Mesenchymal stem cell (in vitro differentiated cells and primary cell): ENCODE measurements at regions not wholly inside any gene's neighbourhood (a gene's known extent, or its start where the extent isn't known, plus 50 kb on each side); places are given as distances from the start of the nearest gene placed in this dataset.

Source experiments
- DNase-seq: peaks from one replicate; pipeline ENCODE4 v3.0.0-alpha.2; 2013
- H2AFZ ChIP-seq: one replicate; pipeline ENCODE4 v1.6.1; 2013; ENCODE audit warnings: low read depth, mild to moderate bottlenecking, control low read depth, inconsistent platforms, low read length, moderate library complexity
- H2AK5ac ChIP-seq: 2 replicates; pipeline ENCODE4 v1.6.1; 2013; ENCODE audit warnings: low read length, moderate library complexity, mild to moderate bottlenecking, inconsistent platforms; ENCODE audit not compliant: severe bottlenecking
- H2BK120ac ChIP-seq: one replicate; pipeline ENCODE4 v1.6.1; 2013; ENCODE audit warnings: low read depth, mild to moderate bottlenecking, inconsistent platforms, low read length, moderate library complexity
- H2BK12ac ChIP-seq, 2 experiments: one replicate each; pipeline ENCODE4 v1.6.1; 2013; ENCODE audit warnings: inconsistent platforms in 2 of 2, low read length in 2 of 2, mild to moderate bottlenecking in 2 of 2, moderate library complexity in 2 of 2, control low read depth in 1 of 2
- H2BK15ac ChIP-seq: one replicate; pipeline ENCODE4 v1.6.1; 2013; ENCODE audit warnings: mild to moderate bottlenecking, low read depth, inconsistent platforms; ENCODE audit not compliant: poor library complexity, severe bottlenecking
- H2BK5ac ChIP-seq: 2 replicates; pipeline ENCODE4 v1.6.1; 2013; ENCODE audit warnings: low read depth, mild to moderate bottlenecking, low read length, control low read depth, inconsistent platforms; ENCODE audit not compliant: poor library complexity, severe bottlenecking
- H3K14ac ChIP-seq, 2 experiments: one replicate each; pipeline ENCODE4 v1.6.1; 2013; ENCODE audit warnings: inconsistent platforms in 2 of 2, low read length in 2 of 2, control low read depth in 1 of 2, mild to moderate bottlenecking in 1 of 2, moderate library complexity in 1 of 2
- H3K18ac ChIP-seq, 2 experiments: one replicate each; pipeline ENCODE4 v1.6.1; 2013; ENCODE audit warnings: inconsistent platforms in 2 of 2, low read length in 2 of 2, control low read depth in 1 of 2, low read depth in 1 of 2, mild to moderate bottlenecking in 1 of 2
- H3K23ac ChIP-seq, 2 experiments: one replicate each; pipeline ENCODE4 v1.6.1; 2013; ENCODE audit warnings: inconsistent platforms in 2 of 2, low read length in 2 of 2, mild to moderate bottlenecking in 2 of 2, moderate library complexity in 2 of 2, control low read depth in 1 of 2
- H3K27ac ChIP-seq: 2 replicates; pipeline ENCODE4 v1.5.1; 2013; ENCODE audit warnings: mild to moderate bottlenecking, moderate library complexity, low read length, control low read depth, inconsistent platforms; ENCODE audit not compliant: poor library complexity, severe bottlenecking
- H3K27me3 ChIP-seq, 2 experiments: 2 replicates each; pipeline versions ENCODE4 v1.6.1 to v1.7.0; 2013; ENCODE audit warnings: low read length in 2 of 2, mild to moderate bottlenecking in 2 of 2, moderate library complexity in 2 of 2, control low read depth in 1 of 2, inconsistent platforms in 1 of 2; ENCODE audit not compliant: control insufficient read depth in 1 of 2, insufficient read depth in 1 of 2
- H3K36me3 ChIP-seq, 2 experiments: 2 replicates each; pipeline versions ENCODE4 v1.6.1 to v1.7.0; 2013; ENCODE audit warnings: low read length in 2 of 2, control low read depth in 1 of 2, inconsistent platforms in 1 of 2, low read depth in 1 of 2, mild to moderate bottlenecking in 1 of 2; ENCODE audit not compliant: insufficient read depth in 2 of 2, control insufficient read depth in 1 of 2
- H3K4ac ChIP-seq, 2 experiments: one replicate each; pipeline ENCODE4 v1.6.1; 2013; ENCODE audit warnings: inconsistent platforms in 2 of 2, low read length in 2 of 2, mild to moderate bottlenecking in 2 of 2, moderate library complexity in 2 of 2, control low read depth in 1 of 2, low read depth in 1 of 2
- H3K4me1 ChIP-seq: 2 replicates; pipeline ENCODE4 v1.6.1; 2013; ENCODE audit warnings: low read depth, low read length, control low read depth; ENCODE audit not compliant: control insufficient read depth, insufficient read depth
- H3K4me2 ChIP-seq: 2 replicates; pipeline ENCODE4 v1.6.1; 2013; ENCODE audit warnings: low read length, mild to moderate bottlenecking, inconsistent platforms; ENCODE audit not compliant: poor library complexity, severe bottlenecking
- H3K4me3 ChIP-seq, 2 experiments: 2 replicates each; pipeline versions ENCODE4 v1.5.1 to v1.7.0; 2013; ENCODE audit warnings: low read length in 2 of 2, mild to moderate bottlenecking in 2 of 2, control low read depth in 1 of 2, low read depth in 1 of 2; ENCODE audit not compliant: insufficient read depth in 1 of 2
- H3K79me1 ChIP-seq: replicated peaks from 2 replicates; pipeline ENCODE4 v1.6.1; 2013; ENCODE audit warnings: mild to moderate bottlenecking, control low read depth, low read length, inconsistent platforms; ENCODE audit not compliant: poor library complexity, severe bottlenecking
- H3K9ac ChIP-seq: 2 replicates; pipeline ENCODE4 v1.7.0; 2013; ENCODE audit warnings: mild to moderate bottlenecking, low read length, moderate library complexity
- H3K9me3 ChIP-seq: 2 replicates; pipeline ENCODE4 v1.7.0; 2013; ENCODE audit warnings: mild to moderate bottlenecking, low read length; ENCODE audit not compliant: control insufficient read depth
- H4K8ac ChIP-seq: one replicate; pipeline ENCODE4 v1.6.1; 2013; ENCODE audit warnings: inconsistent platforms, mild to moderate bottlenecking, low read length, moderate library complexity
- H4K91ac ChIP-seq: one replicate; pipeline ENCODE4 v1.6.1; 2013; ENCODE audit warnings: mild to moderate bottlenecking, low read length, inconsistent platforms
- WGBS: methylation state at CpG from one replicate; pipeline ENCODE4 v1.1.7; 2013; ENCODE audit warnings: mixed read lengths; 5-methylcytosine and 5-hydroxymethylcytosine counted together

DNA sequence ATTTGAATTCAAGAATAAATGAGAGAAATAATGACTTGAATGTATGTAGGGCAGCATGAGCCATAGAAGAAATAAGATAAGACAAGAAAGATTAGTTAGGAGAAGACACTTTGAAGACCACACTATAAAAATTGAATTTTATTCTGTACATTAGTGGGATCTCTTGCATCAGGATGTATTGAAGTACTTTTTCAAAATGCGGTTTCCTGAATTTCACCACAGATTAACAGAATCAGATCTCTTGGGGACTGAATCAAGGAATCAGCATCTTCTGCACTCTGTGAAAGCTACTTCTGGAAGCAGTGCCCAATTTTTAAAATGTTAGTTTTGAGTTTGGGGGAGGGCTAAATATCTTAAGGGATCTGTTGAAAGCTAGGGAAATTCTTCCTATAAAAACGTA is 763.9 kb upstream of the GOLIM4 start:
- Histone ChIP-seq H3K18ac (no peak overlapping the region), H4K91ac (no peak overlapping the region), H3K79me1 (no peaks in the 10 kb centered on the region), H3K9me3 (no peaks in the 10 kb centered on the region), H2AK5ac (no peak overlapping the region), H3K27ac (no peak overlapping the region), H3K23ac (no peak overlapping the region), H3K4ac (no peak overlapping the region), H2BK12ac (no peak overlapping the region), H3K14ac (no peak overlapping the region), H3K4me1 (peaks cover 3% of the 10 kb centered on the region), H3K9ac (no peak overlapping the region), H3K36me3 (no peaks in the 10 kb centered on the region), H3K27me3 (peaks cover 0 to 9% of the 10 kb centered on the region in 2 experiments), H4K8ac (no peak overlapping the region), H2BK15ac (no peak overlapping the region), H2BK120ac (no peak overlapping the region), H3K4me3 (no peak overlapping the region), H2AFZ (no peak overlapping the region), H3K4me2 (no peak overlapping the region), H2BK5ac (no peak overlapping the region)
- no peak for DNase-seq
- no CpG with 5 or more reads among the region's 2 CpGs for WGBS

DNA sequence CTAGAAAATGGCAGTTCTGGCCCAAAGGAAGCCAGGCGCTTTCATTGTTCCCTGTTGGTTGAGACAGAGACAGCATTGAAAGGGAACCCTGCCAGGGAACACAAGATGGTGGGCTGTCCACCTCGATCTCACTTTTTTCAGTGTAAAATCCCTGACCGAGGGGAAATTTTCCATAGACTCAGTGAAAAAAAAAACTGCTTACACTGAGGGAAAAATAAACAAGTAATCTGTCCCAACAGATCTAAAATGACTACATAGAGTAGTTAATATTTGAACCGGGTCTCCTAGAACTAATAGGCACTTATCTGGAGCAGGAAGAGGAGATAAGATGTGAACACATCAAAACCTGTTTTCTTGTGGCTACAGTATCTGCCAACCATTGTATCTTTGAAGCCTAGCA is 763.4 kb upstream of the GOLIM4 start:
- no peak overlapping the region for H2AK5ac ChIP-seq
- peaks cover 0 to 9% of the 10 kb centered on the region in 2 experiments for H3K27me3 ChIP-seq
- no peak overlapping the region for H2BK15ac ChIP-seq
- H3K18ac ChIP-seq, result no peak overlapping the region
- H3K4me1 ChIP-seq, result peaks cover 3% of the 10 kb centered on the region
- H3K4me3 ChIP-seq, result no peak overlapping the region
- no peaks in the 10 kb centered on the region for H3K36me3 ChIP-seq
- no peak overlapping the region for H2BK12ac ChIP-seq
- H3K23ac ChIP-seq, result no peak overlapping the region
- no peak overlapping the region for H3K4ac ChIP-seq
- no peak overlapping the region for H3K4me2 ChIP-seq
- H4K8ac ChIP-seq, result no peak overlapping the region
- H3K9me3 ChIP-seq, result no peaks in the 10 kb centered on the region
- H3K79me1 ChIP-seq, result no peaks in the 10 kb centered on the region
- DNase-seq, result no peak
- H2AFZ ChIP-seq, result no peak overlapping the region
- H3K14ac ChIP-seq, result no peak overlapping the region
- no peak overlapping the region for H2BK120ac ChIP-seq
- no peak overlapping the region for H3K27ac ChIP-seq
- no peak overlapping the region for H3K9ac ChIP-seq
- no peak overlapping the region for H4K91ac ChIP-seq
- no peak overlapping the region for H2BK5ac ChIP-seq
- WGBS, result 95% methylated on average over 2 of the region's 4 CpGs

DNA sequence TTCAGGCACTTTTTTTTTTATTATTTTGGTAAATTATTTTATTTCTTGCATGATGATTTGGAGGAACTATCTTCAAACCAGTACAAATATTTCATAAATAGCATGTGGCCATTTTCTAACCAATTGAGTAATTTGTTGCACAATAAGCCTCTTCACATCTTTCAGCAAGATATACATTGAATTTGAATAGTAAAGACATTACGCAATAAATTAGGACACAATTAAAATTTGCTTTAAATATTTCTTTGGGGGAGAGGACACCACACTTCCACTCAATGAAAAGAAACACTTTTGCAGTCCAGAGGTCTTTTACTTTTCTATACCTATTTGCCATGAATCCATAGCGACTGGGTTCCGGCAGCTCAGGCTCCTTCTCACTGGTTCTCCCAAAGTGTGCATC is 762.6 kb upstream of the GOLIM4 start:
- no peak overlapping the region for H2AFZ ChIP-seq
- no peak overlapping the region for H4K91ac ChIP-seq
- 96% methylated on average over 3 of the region's 3 CpGs for WGBS
- no peak overlapping the region for H4K8ac ChIP-seq
- no peak overlapping the region for H2BK5ac ChIP-seq
- H3K9ac ChIP-seq, result no peak overlapping the region
- no peak for DNase-seq
- H2BK12ac ChIP-seq, result no peak overlapping the region
- no peak overlapping the region for H3K4ac ChIP-seq
- no peak overlapping the region for H3K4me3 ChIP-seq
- no peak overlapping the region for H3K4me2 ChIP-seq
- no peaks in the 10 kb centered on the region for H3K9me3 ChIP-seq
- peaks cover 0 to 9% of the 10 kb centered on the region in 2 experiments for H3K27me3 ChIP-seq
- H3K18ac ChIP-seq, result no peak overlapping the region
- H2BK15ac ChIP-seq, result no peak overlapping the region
- H2AK5ac ChIP-seq, result no peak overlapping the region
- H3K23ac ChIP-seq, result no peak overlapping the region
- no peak overlapping the region for H3K14ac ChIP-seq
- H2BK120ac ChIP-seq, result no peak overlapping the region
- H3K4me1 ChIP-seq, result peaks cover 3% of the 10 kb centered on the region
- H3K27ac ChIP-seq, result no peak overlapping the region
- no peaks in the 10 kb centered on the region for H3K79me1 ChIP-seq
- no peaks in the 10 kb centered on the region for H3K36me3 ChIP-seq

DNA sequence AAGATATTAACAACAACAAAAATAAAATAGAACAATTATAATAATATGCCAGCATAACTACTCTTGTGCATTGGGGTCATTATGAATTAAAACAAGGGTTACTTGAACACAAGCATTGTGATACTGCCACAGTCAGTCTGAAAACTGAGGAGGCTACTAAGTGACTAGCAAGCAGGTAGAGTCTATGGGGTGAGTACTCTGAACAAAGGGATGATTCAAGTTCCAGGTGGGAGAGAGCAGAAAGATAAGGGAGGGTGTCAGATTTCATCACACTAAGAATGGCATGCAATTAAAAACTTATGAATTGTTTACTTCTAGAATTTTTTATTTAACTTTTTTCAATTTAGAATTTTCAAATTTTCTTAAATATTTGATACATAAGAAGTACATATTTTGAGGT is 754.4 kb upstream of the GOLIM4 start:
- no peak overlapping the region for H2BK5ac ChIP-seq
- no peak overlapping the region for H3K4me2 ChIP-seq
- H3K4ac ChIP-seq, result no peak overlapping the region
- H2AFZ ChIP-seq, result no peak overlapping the region
- no peak for DNase-seq
- no peak overlapping the region for H3K14ac ChIP-seq
- no peak overlapping the region for H2BK120ac ChIP-seq
- no peak overlapping the region for H2BK12ac ChIP-seq
- H3K36me3 ChIP-seq, result no peaks in the 10 kb centered on the region
- H3K4me1 ChIP-seq, result no peaks in the 10 kb centered on the region
- no peak overlapping the region for H3K18ac ChIP-seq
- no peak overlapping the region for H3K9ac ChIP-seq
- no peak overlapping the region for H2BK15ac ChIP-seq
- peaks cover 10 to 17% of the 10 kb centered on the region in 2 experiments for H3K27me3 ChIP-seq
- no peak overlapping the region for H4K91ac ChIP-seq
- no peak overlapping the region for H3K23ac ChIP-seq
- H4K8ac ChIP-seq, result no peak overlapping the region
- H3K79me1 ChIP-seq, result no peaks in the 10 kb centered on the region
- no peaks in the 10 kb centered on the region for H3K9me3 ChIP-seq
- H3K4me3 ChIP-seq, result no peak overlapping the region
- no peak overlapping the region for H2AK5ac ChIP-seq
- H3K27ac ChIP-seq, result no peak overlapping the region
